HG03575 (cell line): ENCODE measurements at regions not wholly inside any gene's neighbourhood (a gene's known extent, or its start where the extent isn't known, plus 50 kb on each side); places are given as distances from the start of the nearest gene placed in this dataset.
"Not testable (repeated sequence)": the region's sequence is repeated elsewhere in the genome, so short reads cannot be mapped to it uniquely, and the experiment has no call there.

Source experiments
- ATAC-seq: cut with Tn5 transposase; IDR thresholded peaks from one replicate; pipeline ENCODE4 v1.9.1; 2021; ENCODE audit not compliant: unreplicated experiment, insufficient number of reproducible peaks, low FRiP score; ENCODE audit errors: extremely low read depth

DNA sequence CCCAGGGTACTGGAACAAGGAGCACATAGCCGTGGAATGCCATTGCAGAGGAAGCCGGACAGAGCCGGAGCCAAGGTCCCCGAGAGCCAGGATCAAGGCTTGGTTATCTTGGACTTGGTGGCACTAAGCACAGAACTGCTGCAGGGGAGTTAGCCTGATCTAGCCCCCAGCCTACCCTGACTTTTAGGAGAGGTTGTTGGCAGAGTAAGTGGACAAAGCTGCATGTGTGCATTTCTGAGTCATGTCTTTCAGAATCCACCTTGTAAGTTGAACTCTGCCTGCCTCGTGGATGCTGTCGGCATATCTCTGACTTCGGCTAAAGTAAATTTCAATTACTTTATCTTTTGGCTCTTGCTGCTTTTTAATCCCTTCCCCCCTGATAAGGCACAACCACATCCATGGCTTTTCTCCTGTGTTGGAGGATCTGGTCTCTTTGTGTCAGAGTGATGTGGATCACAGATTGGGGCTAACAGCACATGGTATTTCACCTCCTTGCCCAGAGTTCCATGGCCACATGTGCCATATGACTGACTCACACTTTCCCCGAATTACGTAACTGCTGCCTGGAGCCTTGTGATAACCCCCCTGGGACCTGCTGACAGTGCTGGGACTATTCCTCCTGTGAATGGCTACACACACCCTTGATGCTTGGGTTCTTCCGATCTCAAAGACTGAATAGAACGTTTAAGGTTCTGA lies 240.3 kb downstream of the EMP1 start:
- no peak for ATAC-seq

DNA sequence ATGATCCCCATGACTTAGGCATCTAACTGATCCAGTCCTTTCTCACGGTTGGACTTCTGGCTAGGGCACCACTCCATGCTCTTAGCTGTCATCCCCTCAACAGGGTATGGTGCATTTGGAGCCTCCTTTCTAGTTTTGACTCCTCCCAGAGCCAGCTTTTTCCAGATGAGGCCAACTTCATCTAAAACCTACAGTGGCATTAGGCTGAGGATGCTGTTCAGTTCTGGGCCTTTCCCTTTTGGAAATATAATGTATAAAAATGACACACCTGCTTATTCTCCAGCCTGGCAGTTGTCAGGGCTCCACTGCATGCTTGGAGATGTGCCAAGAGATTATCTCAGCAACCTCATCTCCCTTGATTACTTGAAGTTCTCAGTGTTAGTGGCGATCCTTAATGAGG lies 239.7 kb downstream of the EMP1 start:
- ATAC-seq: no peak

DNA sequence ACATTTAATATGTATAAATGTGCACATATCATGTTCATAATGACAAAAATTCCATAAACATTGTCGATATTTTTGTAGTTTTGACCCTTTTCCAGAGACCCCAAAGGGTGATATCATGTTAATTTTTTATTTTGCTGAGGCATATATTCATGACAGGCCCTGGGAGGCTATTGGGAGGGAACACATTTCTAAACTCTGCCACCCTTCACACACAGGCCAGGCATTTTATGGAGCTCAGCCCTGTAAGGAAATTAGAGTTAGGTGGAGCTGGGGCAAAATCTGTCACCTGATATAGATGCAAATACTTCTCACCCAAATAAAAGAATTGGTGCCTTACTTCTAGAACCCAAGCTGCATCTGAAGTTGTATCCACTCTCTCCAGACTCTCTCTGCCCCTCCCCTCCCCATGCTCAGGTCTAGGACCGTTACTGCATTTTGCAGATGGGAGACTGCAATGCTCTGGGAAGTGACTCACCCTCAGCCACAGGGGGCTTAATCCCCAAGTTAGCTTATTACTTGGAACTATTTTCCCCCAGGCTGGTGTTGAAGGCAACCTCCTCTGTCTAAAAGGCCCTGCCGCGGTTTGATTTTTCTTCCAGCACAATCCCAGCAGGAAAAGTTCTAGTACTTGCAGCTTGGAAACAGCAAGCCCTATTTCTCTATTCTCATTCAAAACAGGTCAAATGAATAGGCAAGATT lies 238.9 kb downstream of the EMP1 start:
- no peak for ATAC-seq

DNA sequence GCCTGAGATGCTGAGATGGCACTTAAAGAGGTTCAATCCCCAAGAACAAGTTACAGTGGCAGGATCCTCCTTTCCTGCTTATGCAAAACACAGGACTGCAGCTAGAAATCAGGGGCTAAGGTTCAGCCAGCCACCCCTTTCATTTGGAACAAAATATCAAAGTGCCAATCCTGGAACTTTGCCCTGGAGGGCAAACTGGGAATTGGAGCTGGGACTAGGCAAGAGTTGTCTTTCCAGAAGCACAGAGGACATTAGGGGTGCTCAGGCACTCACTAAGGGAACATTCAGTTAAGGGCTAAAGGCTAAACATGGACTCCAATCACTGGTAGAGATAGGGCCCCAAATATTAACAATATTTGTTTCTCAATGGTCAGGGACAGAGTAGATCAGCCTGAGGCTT lies 237.2 kb downstream of the EMP1 start:
- ATAC-seq: no peak

DNA sequence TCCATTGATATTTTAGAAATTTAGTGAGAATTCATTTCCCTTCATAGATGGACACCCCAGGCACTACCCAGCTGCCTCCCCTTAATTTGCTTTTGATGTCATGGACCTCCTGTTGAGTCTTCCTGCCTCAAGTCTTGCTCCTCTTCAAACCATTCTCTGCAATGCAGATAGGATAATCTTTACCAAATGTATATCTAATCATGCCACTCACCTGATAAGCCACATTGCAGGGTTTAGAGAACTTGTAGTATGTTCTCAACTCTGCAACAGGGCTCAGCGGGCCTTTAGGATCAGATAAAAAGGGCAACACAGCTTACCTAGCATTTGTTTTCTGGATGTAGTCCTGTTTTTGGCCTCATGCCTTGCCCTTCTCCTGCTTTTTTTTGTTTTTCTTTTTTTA lies 234.5 kb downstream of the EMP1 start:
- no peak for ATAC-seq

DNA sequence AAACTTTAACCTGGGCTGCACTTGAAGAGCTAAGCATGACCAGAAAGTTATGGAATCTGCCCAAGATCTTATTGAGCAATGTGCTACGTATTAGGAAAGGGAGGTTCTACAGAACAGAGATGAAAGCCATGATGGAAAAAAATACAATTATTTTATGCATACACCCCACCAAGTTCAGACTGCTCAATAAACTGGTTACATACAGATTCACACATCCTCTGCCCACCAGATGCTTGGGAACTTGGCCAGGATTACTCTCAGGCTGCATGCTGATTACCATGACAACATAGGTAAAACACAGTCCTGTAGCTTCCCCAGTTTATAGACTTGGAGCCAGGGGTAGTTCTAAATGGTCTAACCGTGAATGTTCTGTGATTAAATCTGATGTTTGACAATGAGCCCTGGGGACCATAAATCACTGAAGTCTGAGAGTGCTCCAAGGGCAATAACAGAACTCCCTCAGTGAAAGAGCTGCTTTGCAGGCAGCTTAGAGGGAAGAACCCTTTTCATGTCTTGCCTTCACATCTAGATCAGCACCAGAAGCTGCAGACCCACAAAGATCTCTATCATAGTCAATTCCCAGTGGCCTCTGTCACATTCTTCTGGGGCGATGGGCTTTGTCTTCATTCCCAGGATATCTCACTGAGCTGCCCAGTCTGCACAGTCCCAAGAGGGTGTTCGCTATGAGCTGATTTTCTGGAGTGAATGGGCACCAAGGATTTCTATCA lies 232.2 kb downstream of the EMP1 start:
- ATAC-seq: no peak

DNA sequence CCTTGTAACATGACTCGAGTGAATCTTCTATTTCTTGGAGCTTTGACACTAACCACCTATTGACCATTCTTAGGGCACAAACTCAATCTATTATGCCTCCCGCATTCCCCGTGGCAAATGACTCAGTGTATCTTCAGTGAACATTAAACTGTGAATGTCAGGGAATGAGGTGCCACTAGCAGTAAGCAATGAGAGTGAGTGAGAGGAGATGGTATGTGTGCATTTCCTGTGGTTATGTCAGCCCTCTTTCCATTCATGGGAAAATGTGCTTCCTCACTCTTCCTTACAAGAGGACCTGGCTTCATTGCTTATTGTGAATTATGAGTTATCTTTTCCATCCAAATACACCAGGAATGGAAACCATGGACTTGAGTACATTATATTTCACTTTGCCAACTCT lies 229.2 kb downstream of the EMP1 start:
- ATAC-seq: no peak

DNA sequence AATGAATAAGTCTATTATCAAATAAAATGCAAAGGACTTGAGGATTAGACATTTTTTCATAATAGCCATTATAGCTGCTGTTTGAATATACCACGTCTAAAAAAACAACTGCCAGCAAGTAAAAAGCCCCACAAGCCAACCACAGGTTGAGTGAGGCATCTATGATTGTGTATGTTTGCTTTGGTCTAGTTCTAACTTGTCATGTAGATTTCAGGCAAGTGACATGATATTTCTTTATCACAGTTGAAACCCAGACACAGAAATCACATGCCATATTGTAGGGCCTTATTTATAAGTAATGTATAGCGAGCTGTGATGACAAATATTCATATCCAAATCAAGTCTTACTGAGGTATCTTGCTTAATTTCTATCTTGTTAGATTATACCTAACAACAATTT lies 225.8 kb downstream of the EMP1 start:
- no peak for ATAC-seq

DNA sequence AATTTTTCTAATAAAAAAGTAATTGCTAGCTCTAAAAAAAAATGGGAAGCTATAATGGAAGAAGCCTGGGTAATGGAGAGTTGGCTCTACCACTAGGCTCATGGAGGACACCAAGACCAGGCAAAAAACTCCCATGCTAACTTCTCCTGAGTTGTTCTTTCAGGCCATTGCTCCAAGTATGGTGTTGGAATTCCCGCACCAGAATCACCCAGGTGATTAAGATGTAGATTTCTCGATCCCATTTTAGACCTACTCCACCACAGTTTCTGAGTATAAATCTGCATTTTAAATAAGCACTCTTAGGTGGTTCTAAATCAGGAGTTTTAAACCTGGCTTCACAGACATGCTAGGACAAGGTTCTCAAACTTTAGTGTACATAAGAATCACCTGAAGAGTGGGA lies 221.0 kb downstream of the EMP1 start:
- no peak for ATAC-seq

DNA sequence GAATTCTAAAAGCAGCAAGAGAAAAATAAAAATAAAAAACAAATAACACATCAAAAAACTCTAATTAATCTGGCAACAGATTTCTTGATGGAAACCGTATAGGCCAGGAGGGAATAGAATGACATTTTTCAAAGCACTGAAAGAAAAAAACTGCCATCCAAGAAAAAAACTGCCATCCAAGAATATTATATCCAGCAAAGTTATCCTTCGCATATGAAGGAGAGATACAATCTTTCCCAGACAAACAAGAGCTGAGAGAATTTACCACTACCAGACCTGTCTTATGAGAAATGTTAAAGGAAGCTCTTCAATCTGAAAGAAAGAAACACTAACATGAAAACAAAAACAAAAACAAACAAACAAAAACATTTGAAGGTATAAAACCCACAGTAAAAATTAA lies 214.8 kb downstream of the EMP1 start:
- ATAC-seq: no peak

DNA sequence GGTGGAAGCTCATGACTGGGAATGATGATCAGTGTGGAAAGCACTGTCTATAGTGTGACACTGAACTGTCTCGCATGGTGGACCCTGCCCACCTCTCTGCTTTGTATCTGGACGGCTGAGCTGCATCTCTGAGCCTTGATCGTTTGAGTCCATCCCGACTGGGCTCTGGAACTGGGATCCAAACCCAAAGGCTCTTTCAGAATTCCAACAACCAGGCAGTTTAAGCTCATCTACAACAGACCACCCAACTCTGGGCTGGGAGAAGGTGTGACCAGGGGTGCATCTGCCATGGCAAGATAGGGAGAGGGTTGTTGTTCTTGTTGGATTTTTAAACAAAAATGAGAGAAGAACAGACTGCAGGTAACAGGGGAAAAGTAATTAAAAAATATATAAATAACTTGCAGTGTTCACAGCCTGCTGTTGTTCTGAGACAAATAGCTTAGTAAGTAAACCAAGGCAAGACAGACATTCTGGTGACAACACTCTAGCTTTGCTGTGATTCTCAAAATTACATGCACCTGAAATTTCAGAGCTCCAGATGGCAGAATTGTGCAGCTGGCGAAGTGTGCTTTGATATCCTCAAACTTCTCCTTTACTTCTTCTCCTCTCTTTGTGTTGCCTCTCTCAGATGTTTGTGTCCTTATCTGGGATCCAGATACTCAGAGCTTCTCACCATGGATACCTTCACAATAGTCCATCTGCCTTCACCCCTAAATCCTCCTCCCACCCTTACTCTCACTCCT lies 209.6 kb downstream of the EMP1 start:
- no peak for ATAC-seq

DNA sequence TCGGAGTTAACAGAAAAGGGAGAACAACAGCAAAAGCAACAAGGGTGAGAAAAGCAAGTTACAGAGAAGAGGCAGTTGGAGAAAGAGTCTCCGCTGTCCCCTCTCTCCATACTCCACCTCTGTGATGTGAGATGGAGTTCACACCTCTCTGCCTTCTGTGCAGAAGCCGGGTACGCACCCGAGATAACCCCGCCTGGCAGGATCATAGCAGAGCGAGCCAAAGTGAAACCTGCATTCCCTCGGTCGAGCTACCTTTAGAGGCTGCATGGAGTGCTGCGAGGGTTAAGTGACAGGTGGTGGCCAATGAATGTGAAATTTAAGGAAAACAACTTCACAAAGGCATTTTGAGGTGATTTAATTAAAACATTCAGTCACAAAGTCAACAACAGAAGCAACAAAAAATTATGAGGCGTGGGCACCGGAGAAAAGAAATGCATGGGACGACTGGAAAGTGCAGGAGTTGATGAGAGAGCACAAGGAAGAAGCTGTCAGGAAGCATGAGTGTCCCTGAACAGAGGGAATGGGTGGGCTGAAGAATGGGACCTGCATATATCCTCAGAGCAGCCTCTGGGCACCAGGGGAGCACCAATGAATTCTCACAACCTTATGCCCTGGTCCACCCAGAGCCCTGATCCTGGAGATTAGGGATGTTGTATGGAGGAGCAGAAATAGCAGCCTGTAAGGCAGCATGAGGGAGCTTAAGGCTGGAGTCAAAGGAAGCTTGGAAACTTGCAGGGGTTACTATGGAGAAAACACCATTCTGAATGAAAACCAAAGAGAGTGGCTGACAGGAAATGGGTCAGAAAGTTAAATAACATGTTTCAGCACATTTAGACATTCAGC lies 208.3 kb downstream of the EMP1 start:
- no peak for ATAC-seq

DNA sequence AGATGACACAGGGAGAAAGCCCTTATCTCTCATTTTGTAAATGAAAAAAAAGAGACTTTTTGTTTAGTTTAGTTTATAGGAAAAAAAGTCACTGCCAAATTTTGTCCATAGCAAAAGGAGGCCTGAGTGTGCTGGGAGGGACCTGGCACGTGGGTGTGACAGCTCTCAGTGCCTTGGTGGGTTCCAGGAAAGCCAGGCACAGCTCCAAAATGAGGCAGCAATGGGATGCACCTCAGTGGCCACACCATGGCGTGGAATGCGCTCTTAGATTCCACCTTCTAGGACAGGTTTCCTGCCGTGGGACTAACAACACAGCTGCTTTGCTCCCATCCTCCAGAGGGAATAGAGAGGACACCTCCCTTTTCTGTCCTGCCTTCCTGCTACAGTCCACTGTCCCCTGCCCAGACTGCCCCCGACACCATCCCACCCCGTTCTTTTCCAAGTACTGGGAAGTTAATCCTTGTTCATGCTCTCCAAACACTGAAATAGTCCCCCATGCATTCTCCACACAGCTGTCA lies 207.6 kb downstream of the EMP1 start:
- ATAC-seq: no peak

DNA sequence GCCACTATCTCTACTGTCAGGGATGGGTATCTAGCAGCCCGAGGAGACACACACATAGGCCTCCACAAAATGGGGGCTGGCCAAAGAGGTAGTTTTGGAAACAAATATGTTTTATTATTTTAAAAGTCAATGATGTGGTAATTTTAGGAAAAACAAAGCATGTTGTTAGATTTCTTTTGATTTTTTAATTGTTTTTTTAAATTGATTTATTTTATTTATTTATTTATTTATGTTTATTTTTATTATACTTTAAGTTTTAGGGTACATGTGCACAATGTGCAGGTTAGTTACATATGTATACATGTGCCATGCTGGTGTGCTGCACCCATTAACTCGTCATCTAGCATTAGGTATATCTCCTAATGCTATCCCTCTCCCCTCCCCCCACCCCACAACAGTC lies 194.8 kb downstream of the EMP1 start:
- ATAC-seq: not testable (repeated sequence)

DNA sequence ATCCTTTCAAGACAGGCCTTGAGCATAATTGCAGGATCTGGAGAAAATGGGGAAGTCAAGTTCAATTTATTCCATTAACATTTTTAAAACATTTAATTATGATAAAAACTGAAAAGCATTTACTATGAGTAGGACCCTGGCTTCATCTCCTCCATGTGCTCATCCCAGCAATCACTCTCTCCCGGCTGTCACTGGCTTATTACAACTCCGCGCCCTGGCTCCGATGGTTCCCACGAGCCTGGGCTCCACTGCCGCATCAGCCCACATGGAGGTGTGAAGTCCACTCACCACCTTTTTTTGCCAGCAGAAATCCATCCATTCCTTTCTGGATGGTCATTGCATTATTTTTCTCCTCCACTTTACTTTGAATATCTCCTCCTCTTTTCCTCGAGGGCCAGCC lies 194.4 kb downstream of the EMP1 start:
- ATAC-seq: no peak

DNA sequence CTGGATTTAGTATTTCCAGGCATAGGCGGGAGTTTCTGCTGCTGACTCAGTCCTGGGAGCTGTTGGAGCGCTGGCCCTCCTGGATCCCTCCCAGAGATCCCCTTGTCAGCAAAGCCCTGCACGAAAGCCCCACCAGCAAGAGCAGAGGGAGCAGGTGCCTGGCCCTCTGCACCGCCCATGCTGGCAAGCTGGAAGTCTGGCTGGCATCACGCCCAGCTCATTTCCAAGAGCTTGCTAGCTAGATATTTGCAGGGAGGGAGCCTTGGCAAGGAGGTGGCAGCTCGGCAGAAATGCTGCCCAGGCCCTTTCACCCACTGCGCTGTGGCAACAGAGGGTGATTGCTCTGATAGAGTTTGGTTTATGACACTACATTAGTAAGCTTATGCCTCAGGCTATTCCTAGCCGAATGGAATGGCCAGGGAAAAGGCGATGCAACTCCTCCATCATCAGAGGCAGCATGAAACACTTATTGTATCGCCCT lies 193.9 kb downstream of the EMP1 start:
- ATAC-seq: no peak

DNA sequence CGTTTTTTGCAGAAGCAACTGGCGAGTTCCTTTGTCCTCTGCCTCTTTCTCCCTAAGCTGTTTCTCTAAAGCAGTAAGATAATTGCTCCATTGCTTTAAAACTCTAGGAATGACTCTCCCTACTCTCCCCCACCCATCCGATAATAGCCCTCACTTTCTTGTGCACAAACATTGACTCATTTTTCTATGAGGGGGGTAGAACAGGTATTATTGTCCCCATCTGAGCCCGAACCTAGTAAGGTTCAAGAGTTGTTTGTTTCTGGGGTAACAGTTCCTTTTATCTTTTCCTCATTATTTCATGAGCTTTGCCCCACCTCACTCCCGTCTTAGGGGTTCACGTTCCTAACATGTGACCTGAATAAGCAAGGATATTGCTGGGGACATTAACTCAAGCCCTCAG lies 190.6 kb downstream of the EMP1 start:
- no peak for ATAC-seq

DNA sequence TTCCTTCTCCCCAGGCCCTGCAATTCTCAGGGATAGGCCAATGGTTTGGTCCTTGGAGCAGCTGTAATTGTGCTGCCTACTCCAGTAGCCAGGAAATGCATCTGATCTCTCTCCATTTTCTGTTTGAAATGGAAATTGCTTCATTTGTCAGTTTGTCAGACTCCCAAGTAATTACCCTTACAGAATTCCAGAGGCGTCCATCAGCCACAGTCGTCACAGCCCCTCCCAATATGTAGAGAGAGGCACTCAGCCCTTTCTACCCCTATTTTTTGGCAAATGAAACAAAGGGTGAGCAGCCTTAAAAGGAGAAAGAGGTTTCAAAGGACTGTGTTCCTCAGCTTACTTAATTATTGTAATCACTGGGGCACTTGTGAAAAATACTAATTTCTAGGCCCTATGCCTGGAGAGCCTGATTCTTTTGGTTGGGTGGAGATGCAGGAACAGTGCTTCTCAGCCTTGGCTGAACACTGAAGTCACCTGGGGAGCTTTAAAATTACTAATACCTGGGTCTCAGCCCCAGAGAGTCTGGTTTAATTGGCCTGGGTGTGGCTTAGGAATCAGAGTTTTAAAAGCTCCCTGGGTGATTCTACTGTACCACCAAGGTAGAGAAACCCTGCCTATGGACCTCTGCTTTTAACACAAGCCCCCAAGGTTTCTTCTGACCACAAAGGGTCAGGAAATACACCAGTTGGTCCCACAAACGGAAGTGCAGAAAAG lies 190.0 kb downstream of the EMP1 start:
- no peak for ATAC-seq
